Ishikawa (cell line): ENCODE measurements at regions not wholly inside any gene's neighbourhood (a gene's known extent, or its start where the extent isn't known, plus 50 kb on each side); places are given as distances from the start of the nearest gene placed in this dataset.

Source experiments
- CEBPB ChIP-seq: IDR thresholded peaks from 2 replicates; pipeline ENCODE4 v1.6.1; 2012
- CREB1 ChIP-seq: IDR thresholded peaks from 2 replicates; pipeline ENCODE4 v1.6.1; 2012; ENCODE audit warnings: low read depth
- EGR1 ChIP-seq: IDR thresholded peaks from 2 replicates; pipeline ENCODE4 v1.6.1; 2012
- EP300 ChIP-seq: IDR thresholded peaks from 2 replicates; pipeline ENCODE4 v1.6.1; 2012; ENCODE audit warnings: borderline replicate concordance
- FOXM1 ChIP-seq: IDR thresholded peaks from 2 replicates; pipeline ENCODE4 v1.6.1; 2012; ENCODE audit warnings: low read depth, borderline replicate concordance
- MAX ChIP-seq: IDR thresholded peaks from 2 replicates; pipeline ENCODE4 v1.6.1; 2012
- NFIC ChIP-seq: IDR thresholded peaks from 2 replicates; pipeline ENCODE4 v1.6.1; 2012
- RAD21 ChIP-seq: IDR thresholded peaks from 2 replicates; pipeline ENCODE4 v1.6.1; 2012; ENCODE audit warnings: low read depth
- REST ChIP-seq: IDR thresholded peaks from 2 replicates; pipeline ENCODE4 v1.6.1; 2012; ENCODE audit warnings: low read depth, mild to moderate bottlenecking
- TAF1 ChIP-seq: IDR thresholded peaks from 2 replicates; pipeline ENCODE4 v1.6.1; 2012; ENCODE audit warnings: low read depth, mild to moderate bottlenecking
- TCF12 ChIP-seq: IDR thresholded peaks from 2 replicates; pipeline ENCODE4 v1.6.1; 2012; ENCODE audit warnings: low read depth
- TEAD4 ChIP-seq: IDR thresholded peaks from 2 replicates; pipeline ENCODE4 v1.6.1; 2012
- USF1 ChIP-seq: IDR thresholded peaks from 2 replicates; pipeline ENCODE4 v1.6.1; 2012
- YY1 ChIP-seq: IDR thresholded peaks from 2 replicates; pipeline ENCODE4 v1.6.1; 2012; ENCODE audit warnings: low read depth
- ZBTB7A ChIP-seq: IDR thresholded peaks from 2 replicates; pipeline ENCODE4 v1.6.1; 2012; ENCODE audit warnings: low read depth

- TF ChIP-seq CEBPB = no peak
- TF ChIP-seq TEAD4 = no peak
- no peak for TF ChIP-seq ZBTB7A
- no peak for TF ChIP-seq MAX
- no peak for TF ChIP-seq FOXM1
- TF ChIP-seq RAD21 = no peak
- no peak for TF ChIP-seq EGR1
Observed at GRCh38 chr12:93146263-93146939, 217.3 kb upstream of the EEA1 start.

GRCh38 chr12:93146970-93147369, 217.9 kb upstream of the EEA1 start:
- TF ChIP-seq EP300 (no peak), TCF12 (no peak), MAX (no peak), RAD21 (no peak), FOXM1 (no peak), CREB1 (no peak), TAF1 (no peak), ZBTB7A (no peak), EGR1 (no peak), USF1 (no peak)

- TF ChIP-seq EP300 = no peak
- no peak for TF ChIP-seq ZBTB7A
- TF ChIP-seq CREB1 = no peak
- no peak for TF ChIP-seq TEAD4
- no peak for TF ChIP-seq FOXM1
- TF ChIP-seq EGR1 = no peak
- TF ChIP-seq CEBPB = no peak
- TF ChIP-seq USF1 = no peak
- no peak for TF ChIP-seq YY1
- TF ChIP-seq TAF1 = no peak
- no peak for TF ChIP-seq RAD21
- no peak for TF ChIP-seq TCF12
- TF ChIP-seq NFIC = no peak
Observed at GRCh38 chr12:93148412-93148811, 219.3 kb upstream of the EEA1 start.

- no peak for TF ChIP-seq USF1
- TF ChIP-seq YY1 = no peak
- no peak for TF ChIP-seq CEBPB
- TF ChIP-seq EP300 = no peak
- TF ChIP-seq RAD21 = no peak
- TF ChIP-seq FOXM1 = no peak
- no peak for TF ChIP-seq TAF1
- TF ChIP-seq TEAD4 = no peak
- TF ChIP-seq ZBTB7A = no peak
- TF ChIP-seq REST = no peak
- TF ChIP-seq TCF12 = no peak
- TF ChIP-seq MAX = no peak
- no peak for TF ChIP-seq CREB1
- no peak for TF ChIP-seq NFIC
- TF ChIP-seq EGR1 = no peak
Observed at GRCh38 chr12:93149229-93149628, 220.1 kb upstream of the EEA1 start.

- no peak for TF ChIP-seq TEAD4
- no peak for TF ChIP-seq CEBPB
- no peak for TF ChIP-seq FOXM1
- TF ChIP-seq USF1 = no peak
- TF ChIP-seq RAD21 = no peak
- no peak for TF ChIP-seq ZBTB7A
- TF ChIP-seq YY1 = no peak
- TF ChIP-seq CREB1 = no peak
- no peak for TF ChIP-seq TCF12
- no peak for TF ChIP-seq EP300
- TF ChIP-seq REST = no peak
- no peak for TF ChIP-seq NFIC
- TF ChIP-seq EGR1 = no peak
- TF ChIP-seq MAX = no peak
Observed at GRCh38 chr12:93151079-93151762, 222.1 kb upstream of the EEA1 start.
